HCT116 (cell line): ENCODE measurements at regions not wholly inside any gene's neighbourhood (a gene's known extent, or its start where the extent isn't known, plus 50 kb on each side); places are given as distances from the start of the nearest gene placed in this dataset.

Experiments used
- CTCF ChIP-seq, 3 experiments: fragments of 200-600 bp in 1 of 3; sonication (generic) in 1 of 3; IDR thresholded peaks in 2 of 3; conservative IDR thresholded peaks in 1 of 3; 2 replicates each; pipeline ENCODE4 v1.5.1; 2012 to 2017; ENCODE audit warnings: low read depth in 2 of 3, low read length in 2 of 3, antibody characterized with exemption in 1 of 3, borderline replicate concordance in 1 of 3, control low read depth in 1 of 3, mild to moderate bottlenecking in 1 of 3, mixed read lengths in 1 of 3, mixed run types in 1 of 3, moderate library complexity in 1 of 3; ENCODE audit not compliant: insufficient read depth in 1 of 3
- POLR2A ChIP-seq: IDR thresholded peaks from 2 replicates; pipeline ENCODE4 v1.7.0; 2011; ENCODE audit warnings: borderline replicate concordance; ENCODE audit not compliant: insufficient read depth, insufficient read length; ENCODE audit errors: extremely low read depth

DNA sequence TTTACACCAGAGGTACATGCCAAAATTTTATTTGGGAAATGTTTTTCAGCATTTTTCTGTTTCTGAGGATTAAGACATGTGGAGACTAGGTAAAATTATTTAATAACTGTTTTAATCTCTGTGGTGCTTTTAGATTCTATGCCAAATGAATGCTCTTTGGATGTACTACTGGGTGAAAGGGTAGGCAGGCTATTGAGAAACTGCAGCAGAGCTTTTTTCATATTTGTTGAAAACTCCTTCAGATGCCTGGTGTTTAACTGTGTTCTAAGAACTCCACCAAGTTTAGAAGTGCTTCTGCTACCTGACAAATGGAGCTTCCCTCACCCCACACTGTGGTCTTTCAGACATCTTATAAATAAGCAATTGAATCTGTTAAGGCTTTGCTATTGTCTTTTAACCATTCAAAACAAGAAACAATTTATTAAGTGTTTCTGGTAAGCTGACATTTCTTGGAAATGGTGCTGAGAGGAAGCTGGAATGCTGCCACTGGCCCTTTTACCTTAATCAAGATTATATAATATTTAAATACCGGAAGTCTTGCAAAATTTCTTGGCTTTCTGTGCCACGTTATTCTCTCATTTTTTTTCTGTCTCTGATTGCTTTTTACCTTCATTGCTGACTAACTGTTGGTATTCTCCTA is 51.2 kb upstream of the CYSLTR1 start:
- no peak for TF ChIP-seq CTCF (IDR thresholded peaks at IDR 0.05 in 2 of 3, conservative IDR thresholded peaks at IDR 0.05 in 1 of 3; ENCODE audit: borderline replicate concordance in 1 of 3, insufficient read depth in 1 of 3, low read depth in 2 of 3, low read length in 2 of 3)
- TF ChIP-seq POLR2A: no peak
